ENCODE measurements at regions not wholly inside any gene's neighbourhood (a gene's known extent, or its start where the extent isn't known, plus 50 kb on each side); places are given as distances from the start of the nearest gene placed in this dataset.

DNA sequence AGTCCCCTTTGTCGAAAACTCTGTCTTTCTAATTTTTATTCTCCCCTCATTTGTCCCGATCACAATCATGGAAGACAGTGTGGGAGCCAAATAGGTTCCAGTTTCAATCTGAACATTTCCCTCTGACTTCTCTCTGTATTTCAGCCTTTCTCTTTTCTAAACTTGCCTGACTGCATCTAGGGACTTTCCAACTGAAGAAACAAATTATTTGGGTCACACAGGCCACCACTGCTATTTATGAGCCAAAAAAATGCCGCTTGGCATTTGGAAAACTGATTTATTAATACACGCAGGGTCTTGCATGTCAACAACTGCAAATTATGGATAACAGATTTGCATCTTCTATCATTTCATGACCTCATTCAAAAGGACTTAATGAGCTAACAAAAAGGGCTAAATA lies 55.2 kb upstream of the ELAC2 start:
- no peaks in the 10 kb centered on the region for H3K4me1 ChIP-seq (ENCODE audit: insufficient read depth, low read length)
- Mint-ChIP-seq H3K27ac (no peak overlapping the region), H3K9me3 (peaks cover 0 to 2% (median 0%) of the 10 kb centered on the region in 5 donors), H3K4me3 (no peak overlapping the region), H3K4me1 (no peaks in the 10 kb centered on the region), H3K27me3 (peaks cover 2 to 25% of the 10 kb centered on the region in 2 donors), H3K36me3 (no peaks in the 10 kb centered on the region)
- DNase-seq: no peak
- no peaks in the 10 kb centered on the region for H3K36me3 ChIP-seq (ENCODE audit: insufficient read depth, low read length)
- H3K27ac ChIP-seq (ENCODE audit: low read depth, low read length): no peak overlapping the region
- H3K9me3 ChIP-seq (ENCODE audit: low read length): no peaks in the 10 kb centered on the region
- H3K27me3 ChIP-seq (ENCODE audit: insufficient read depth, low read length, poor library complexity, severe bottlenecking): no peaks in the 10 kb centered on the region
- ChIA-PET POLR2A (no interaction called here), CTCF (no interaction called here)
- H3K4me3 ChIP-seq (ENCODE audit: low read length): no peak overlapping the region

DNA sequence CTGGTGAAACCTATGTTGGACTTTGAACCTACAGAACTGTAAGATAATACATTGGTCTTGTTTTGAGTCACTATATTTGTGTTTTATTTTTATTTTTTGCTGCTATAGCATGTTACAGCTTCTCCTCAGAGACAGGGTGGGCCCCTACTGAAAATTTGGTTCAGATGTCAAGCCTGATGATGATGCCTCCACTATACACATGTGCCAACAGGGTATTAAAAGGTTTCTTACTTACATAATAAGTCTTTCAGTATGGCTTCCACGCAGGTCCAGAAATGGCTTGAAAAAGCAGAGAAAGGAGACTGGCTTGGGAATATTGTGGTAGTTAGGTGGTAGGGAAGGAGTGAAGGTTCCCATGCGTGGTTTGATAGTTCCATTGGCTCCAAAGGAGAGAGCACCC lies 52.9 kb upstream of the ELAC2 start:
- CTCF ChIA-PET: no interaction called here
- no peak overlapping the region for H3K4me3 Mint-ChIP-seq

DNA sequence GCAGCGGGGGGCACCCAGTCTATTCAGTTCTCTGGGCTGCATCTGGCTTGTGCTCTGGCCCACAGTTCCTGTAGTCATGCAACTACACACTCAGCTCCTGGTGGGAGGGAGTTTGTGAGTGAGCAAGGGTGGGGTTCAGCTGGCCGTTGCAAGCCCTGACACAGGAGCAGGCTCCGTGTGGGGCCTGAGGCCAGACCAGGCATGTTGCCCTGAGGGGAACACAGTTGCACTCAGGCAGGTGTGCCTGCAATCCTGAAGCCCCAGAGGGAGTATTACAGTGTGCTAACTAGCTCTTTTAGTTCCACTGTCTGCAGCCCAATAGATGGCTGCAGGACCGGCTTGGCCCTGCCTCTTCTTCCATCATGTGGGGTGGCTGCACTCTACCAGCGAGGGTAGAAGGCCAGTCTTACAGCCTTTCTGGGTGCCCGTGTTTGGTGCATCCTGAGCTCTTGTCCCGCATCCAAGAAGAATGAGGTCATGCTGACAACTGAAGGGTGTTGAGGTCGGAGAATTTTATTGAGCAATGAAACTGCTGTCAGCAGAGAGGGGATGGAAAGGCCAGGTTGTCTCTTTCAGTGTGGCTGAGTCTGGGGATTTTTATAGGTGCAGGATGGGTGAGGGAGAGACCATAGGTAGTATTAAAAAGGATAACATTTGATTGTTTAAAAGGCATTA lies 49.9 kb upstream of the ELAC2 start:
- H3K27ac Mint-ChIP-seq: no peak overlapping the region
- Histone ChIP-seq H3K27me3 (ENCODE audit: insufficient read depth, low read length, poor library complexity, severe bottlenecking) (no peaks in the 10 kb centered on the region), H3K4me3 (ENCODE audit: low read length) (no peak overlapping the region), H3K36me3 (ENCODE audit: insufficient read depth, low read length) (no peaks in the 10 kb centered on the region), H3K4me1 (ENCODE audit: insufficient read depth, low read length) (no peaks in the 10 kb centered on the region), H3K9me3 (ENCODE audit: low read length) (no peaks in the 10 kb centered on the region), H3K27ac (ENCODE audit: low read depth, low read length) (no peak overlapping the region)
- ChIA-PET CTCF (no interaction called here), POLR2A (no interaction called here)
- peaks cover 4 to 40% of the 10 kb centered on the region in 2 donors for H3K27me3 Mint-ChIP-seq
- no peak for DNase-seq
- no peaks in the 10 kb centered on the region for H3K9me3 Mint-ChIP-seq
- no peak overlapping the region for H3K4me3 Mint-ChIP-seq
- H3K4me1 Mint-ChIP-seq: no peaks in the 10 kb centered on the region
- no peaks in the 10 kb centered on the region for H3K36me3 Mint-ChIP-seq

More for the DNA sequence above, 52.9 kb upstream of the ELAC2 start:
- Mint-ChIP-seq H3K27me3 (peaks cover 2 to 36% of the 10 kb centered on the region in 2 donors), H3K36me3 (no peaks in the 10 kb centered on the region), H3K27ac (no peak overlapping the region), H3K4me1 (no peaks in the 10 kb centered on the region), H3K9me3 (peaks cover 0 to 2% (median 0%) of the 10 kb centered on the region in 5 donors)
- no peak for DNase-seq
- Histone ChIP-seq H3K27ac (ENCODE audit: low read depth, low read length) (no peak overlapping the region), H3K4me3 (ENCODE audit: low read length) (no peak overlapping the region), H3K36me3 (ENCODE audit: insufficient read depth, low read length) (no peaks in the 10 kb centered on the region), H3K9me3 (ENCODE audit: low read length) (no peaks in the 10 kb centered on the region), H3K27me3 (ENCODE audit: insufficient read depth, low read length, poor library complexity, severe bottlenecking) (no peaks in the 10 kb centered on the region), H3K4me1 (ENCODE audit: insufficient read depth, low read length) (no peaks in the 10 kb centered on the region)
- POLR2A ChIA-PET: no interaction called here

Data from CD8-positive, alpha-beta memory T cell (primary cell).